ENCODE measurements at regions not wholly inside any gene's neighbourhood (a gene's known extent, or its start where the extent isn't known, plus 50 kb on each side); places are given as distances from the start of the nearest gene placed in this dataset.

DNA sequence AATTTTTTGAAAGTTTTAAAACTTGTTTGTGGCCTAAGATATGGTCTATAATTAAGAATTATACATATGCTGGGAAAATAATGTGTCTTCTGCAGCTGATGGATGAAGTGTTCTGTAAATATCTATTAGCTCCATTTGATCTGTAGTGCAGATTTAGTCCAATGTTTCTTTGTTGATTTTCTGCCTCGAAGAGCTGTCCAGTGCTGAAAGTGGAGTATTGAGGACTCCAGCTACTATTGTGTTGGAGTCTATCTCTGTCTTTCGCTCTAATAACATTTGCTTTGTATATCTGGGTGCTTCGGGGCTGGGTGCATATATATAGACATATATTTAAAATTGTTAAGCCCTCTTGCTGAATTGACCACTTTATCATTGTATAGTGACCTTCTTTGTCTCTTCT, 2127.3 kb downstream of the PCDH7 start:
- Histone ChIP-seq H3K14ac (ENCODE audit: insufficient read length) (no peak overlapping the region), H3K23ac (ENCODE audit: insufficient read length) (no peak overlapping the region), H2BK20ac (ENCODE audit: low read length) (no peak overlapping the region), H3K9ac (replicated peaks in 1 of 4; ENCODE audit: extremely low read depth in 1 of 4, low read depth in 3 of 4, low read length in 3 of 4) (no peak overlapping the region), H3K23me2 (ENCODE audit: low read depth, low read length) (no peaks in the 10 kb centered on the region), H3K27ac (ENCODE audit: low read depth, low read length) (no peak overlapping the region), H4K8ac (ENCODE audit: extremely low read depth, insufficient read depth, low read length) (no peak overlapping the region), H3K79me2 (ENCODE audit: control insufficient read depth in 1 of 2, insufficient read depth in 2 of 2, low read length in 2 of 2) (no peaks in the 10 kb centered on the region), H2BK5ac (ENCODE audit: low read depth, low read length) (no peak overlapping the region), H3K27me3 (replicated peaks in 1 of 4; ENCODE audit: control insufficient read depth in 3 of 4, extremely low read depth in 1 of 4, insufficient read depth in 3 of 4, low read length in 3 of 4) (no peaks in the 10 kb centered on the region), H3K18ac (ENCODE audit: extremely low read depth, low read length) (no peak overlapping the region), H3K36me3 (ENCODE audit: control insufficient read depth in 2 of 4, insufficient read depth in 4 of 4, low read length in 3 of 4) (no peaks in the 10 kb centered on the region), H4K20me1 (replicated peaks in 1 of 2; ENCODE audit: control insufficient read depth in 1 of 2, insufficient read depth in 2 of 2, low read length in 2 of 2) (no peaks in the 10 kb centered on the region), H2BK12ac (ENCODE audit: low read depth, low read length) (no peak overlapping the region), H4K5ac (ENCODE audit: insufficient read length, low read depth, low read length) (no peak overlapping the region), H3K56ac (replicated peaks; ENCODE audit: insufficient read length, low read depth, low read length) (no peak overlapping the region), H2BK120ac (replicated peaks; ENCODE audit: low read depth, low read length) (no peak overlapping the region), H2BK15ac (ENCODE audit: low read length) (no peak overlapping the region), H4K91ac (replicated peaks; ENCODE audit: insufficient read length, low read length) (no peak overlapping the region), H3K4ac (replicated peaks; ENCODE audit: insufficient read length, low read depth, low read length) (no peak overlapping the region), H3K4me1 (replicated peaks in 1 of 4; ENCODE audit: control insufficient read depth in 3 of 4, insufficient read depth in 4 of 4, low read length in 3 of 4) (no peaks in the 10 kb centered on the region), H3K9me3 (ENCODE audit: insufficient read depth in 2 of 2, low read depth in 1 of 2, low read length in 1 of 2) (no peaks in the 10 kb centered on the region), H2AFZ (ENCODE audit: low read length) (no peak overlapping the region), H3K79me1 (ENCODE audit: low read depth, low read length) (no peaks in the 10 kb centered on the region), H3K4me3 (ENCODE audit: extremely low read depth in 1 of 4, insufficient read depth in 2 of 4, low read depth in 3 of 4, low read length in 4 of 4) (no peak overlapping the region), H2AK5ac (ENCODE audit: low read depth, low read length) (no peak overlapping the region), H3K4me2 (ENCODE audit: insufficient read depth in 1 of 2, low read depth in 2 of 2, low read length in 2 of 2) (no peak overlapping the region)
- CTCF ChIA-PET (ENCODE audit: partially characterized antibody) = interaction anchor here (0.6 to 1.4 kb wide), 4 partner anchors 12 to 214 kb away, joined by 3 to 4 read pairs (median 3); no protein-coding TSS in a partner anchor
- no peak for FAIRE-seq
- TF ChIP-seq, protein P1, sequence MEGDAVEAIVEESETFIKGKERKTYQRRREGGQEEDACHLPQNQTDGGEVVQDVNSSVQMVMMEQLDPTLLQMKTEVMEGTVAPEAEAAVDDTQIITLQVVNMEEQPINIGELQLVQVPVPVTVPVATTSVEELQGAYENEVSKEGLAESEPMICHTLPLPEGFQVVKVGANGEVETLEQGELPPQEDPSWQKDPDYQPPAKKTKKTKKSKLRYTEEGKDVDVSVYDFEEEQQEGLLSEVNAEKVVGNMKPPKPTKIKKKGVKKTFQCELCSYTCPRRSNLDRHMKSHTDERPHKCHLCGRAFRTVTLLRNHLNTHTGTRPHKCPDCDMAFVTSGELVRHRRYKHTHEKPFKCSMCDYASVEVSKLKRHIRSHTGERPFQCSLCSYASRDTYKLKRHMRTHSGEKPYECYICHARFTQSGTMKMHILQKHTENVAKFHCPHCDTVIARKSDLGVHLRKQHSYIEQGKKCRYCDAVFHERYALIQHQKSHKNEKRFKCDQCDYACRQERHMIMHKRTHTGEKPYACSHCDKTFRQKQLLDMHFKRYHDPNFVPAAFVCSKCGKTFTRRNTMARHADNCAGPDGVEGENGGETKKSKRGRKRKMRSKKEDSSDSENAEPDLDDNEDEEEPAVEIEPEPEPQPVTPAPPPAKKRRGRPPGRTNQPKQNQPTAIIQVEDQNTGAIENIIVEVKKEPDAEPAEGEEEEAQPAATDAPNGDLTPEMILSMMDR (IDR thresholded peaks at IDR 0.05; ENCODE audit: control extremely low read depth in 1 of 3, insufficient read depth in 1 of 3, low read depth in 1 of 3, low read length in 3 of 3) = no peak
- TF ChIP-seq POLR2A (IDR thresholded peaks at IDR 0.05; ENCODE audit: control extremely low read depth in 1 of 2, low read depth in 2 of 2, low read length in 2 of 2) = no peak
- TF ChIP-seq RBBP5 (IDR thresholded peaks at IDR 0.05; ENCODE audit: borderline replicate concordance, low read depth, low read length) = no peak
- TF ChIP-seq SP4 (IDR thresholded peaks at IDR 0.05; ENCODE audit: low read length) = no peak
- TF ChIP-seq ASH2L (IDR thresholded peaks at IDR 0.05; ENCODE audit: low read length) = no peak
- no peak for TF ChIP-seq BCL11A (IDR thresholded peaks at IDR 0.05; ENCODE audit: low read depth in 2 of 2, low read length in 2 of 2)
- no peak for TF ChIP-seq CTBP2 (IDR thresholded peaks at IDR 0.05; ENCODE audit: borderline replicate concordance, insufficient read depth, insufficient read length, low read length)
- no peak for TF ChIP-seq NANOG (IDR thresholded peaks at IDR 0.05; ENCODE audit: insufficient read depth, low read depth, low read length, poor library complexity, severe bottlenecking)
- no peak for TF ChIP-seq SP2 (IDR thresholded peaks at IDR 0.05; ENCODE audit: low read length)
- no peak for DNase-seq (ENCODE audit: low read depth in 1 of 2, low spot score in 2 of 2)
- 91% methylated on average over 3 of the region's 3 CpGs; no CpG with 5 or more reads in 1 of the 2 experiments for WGBS, 2 experiments (ENCODE audit: extremely low coverage in 1 of 2, insufficient coverage in 1 of 2, insufficient read length in 1 of 2, insufficient replicate concordance in 2 of 2, low coverage in 1 of 2, low lambda C conversion rate in 2 of 2, missing lambda C conversion rate in 1 of 2)
- POLR2A ChIA-PET (ENCODE audit: partially characterized antibody) = no interaction called here
